Tibial nerve (tissue), 4 donors: ENCODE measurements at regions not wholly inside any gene's neighbourhood (a gene's known extent, or its start where the extent isn't known, plus 50 kb on each side); places are given as distances from the start of the nearest gene placed in this dataset.

Experiments
- DNase-seq, 2 donors: peaks; one replicate each; pipeline ENCODE4 v3.0.0-alpha.2; 2019; ENCODE audit warnings: low spot score in 2 of 2
- H3K27ac ChIP-seq, 4 donors: fragments of 200-600 bp; sonication (generic) in 3 of 4; one replicate each; pipeline ENCODE4 v1.5.1; 2017 to 2019; ENCODE audit warnings: mild to moderate bottlenecking in 1 of 4
- H3K27me3 ChIP-seq, 2 donors: fragments of 200-600 bp; sonication (generic) in 1 of 2; one replicate each; pipeline versions ENCODE4 v1.5.1 to v1.6.0; 2017 to 2019
- H3K36me3 ChIP-seq, 3 donors: fragments of 200-600 bp; sonication (generic); one replicate each; pipeline ENCODE4 v1.5.1; 2018 to 2019
- H3K4me1 ChIP-seq, 4 donors: fragments of 200-600 bp; sonication (generic) in 3 of 4; one replicate each; pipeline ENCODE4 v1.5.1; 2017 to 2019
- H3K4me3 ChIP-seq, 4 donors: fragments of 200-600 bp; sonication (generic) in 3 of 4; one replicate each; pipeline ENCODE4 v1.5.1; 2017 to 2019; ENCODE audit warnings: mild to moderate bottlenecking in 1 of 4, moderate library complexity in 1 of 4
- H3K9me3 ChIP-seq, 4 donors: fragments of 200-600 bp; sonication (generic) in 3 of 4; one replicate each; pipeline ENCODE4 v1.5.1; 2017 to 2019
- CTCF ChIP-seq, 5 experiments: fragments of 200-600 bp in 3 of 5; fragments of 450-650 bp in 2 of 5; sonication (generic) in 3 of 5; IDR thresholded peaks; one replicate each; pipeline ENCODE4 v1.5.1; 2016 to 2019; ENCODE audit warnings: antibody characterized with exemption in 5 of 5, mild to moderate bottlenecking in 3 of 5, moderate library complexity in 2 of 5
- EP300 ChIP-seq, 2 donors: sonication (generic); formaldehyde crosslinking; IDR thresholded peaks; one replicate each; pipeline ENCODE4 v1.6.1; 2017; ENCODE audit warnings: antibody characterized with exemption in 2 of 2, mild to moderate bottlenecking in 1 of 2
- POLR2A ChIP-seq, 2 donors: fragments of 450-650 bp; IDR thresholded peaks; one replicate each; pipeline ENCODE4 v1.6.1; 2017; ENCODE audit warnings: antibody characterized with exemption in 2 of 2, mild to moderate bottlenecking in 2 of 2, moderate library complexity in 2 of 2
- WGBS, 2 donors: methylation state at CpG; one replicate each; pipeline ENCODE4 v1.1.5; 2018; 5-methylcytosine and 5-hydroxymethylcytosine counted together

DNA sequence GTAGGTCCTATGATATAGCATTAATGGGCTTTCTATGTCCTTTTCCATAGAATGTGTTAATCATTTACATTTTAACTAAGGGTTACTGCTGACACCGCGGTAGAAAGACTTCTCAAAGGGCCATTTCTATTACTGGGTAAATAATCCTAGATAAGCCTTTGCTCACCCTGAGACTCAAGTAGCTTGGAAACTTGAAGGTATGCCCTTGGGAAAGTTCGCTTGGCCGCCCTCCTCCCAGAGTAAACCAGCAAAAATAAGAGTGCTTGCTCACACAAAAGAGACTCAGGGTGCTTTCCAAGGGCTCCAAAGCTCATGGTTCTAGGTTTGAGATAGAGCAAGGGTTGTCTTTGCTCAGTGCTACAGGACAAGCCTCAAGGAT is 85.8 kb upstream of the TMPRSS2 start:
- DNase-seq: no peak
- H3K4me1 ChIP-seq: no peaks in the 10 kb centered on the region

DNA sequence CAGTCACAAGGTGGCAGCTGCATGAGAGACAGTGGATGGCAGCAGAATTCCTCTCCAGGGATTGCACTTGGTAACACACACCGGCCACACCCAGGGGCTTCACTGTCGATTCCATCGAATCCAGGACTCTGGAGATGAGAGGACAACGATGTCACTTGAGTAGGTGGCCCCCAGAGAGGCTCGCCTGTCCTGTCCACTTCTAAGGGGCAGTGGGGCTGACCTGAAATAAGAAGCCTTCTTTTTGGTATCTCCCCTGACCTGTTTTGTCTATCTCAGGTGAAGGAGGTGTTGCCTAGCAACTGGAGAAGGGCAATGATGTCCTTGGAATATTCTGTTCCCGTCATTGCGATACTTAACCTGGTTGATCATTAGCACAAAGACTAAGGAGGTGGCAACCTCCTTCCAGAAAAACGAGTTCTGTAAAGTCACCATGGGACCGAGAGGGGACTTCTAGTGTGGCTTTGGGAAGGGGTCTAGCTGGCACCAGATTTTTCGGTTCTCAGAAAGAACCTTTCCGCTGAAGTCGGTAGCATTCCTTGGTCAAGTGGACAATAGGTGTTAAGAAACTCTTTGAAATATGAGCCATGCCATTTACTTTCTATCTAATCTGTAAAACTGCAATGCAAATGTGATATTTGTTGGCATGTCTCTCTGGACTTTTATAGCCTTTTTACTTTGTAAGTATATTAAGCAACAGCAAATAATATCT is 85.2 kb upstream of the TMPRSS2 start:
- Histone ChIP-seq H3K4me3 (no peak overlapping the region), H3K27ac (no peak overlapping the region), H3K36me3 (no peaks in the 10 kb centered on the region), H3K9me3 (peaks cover 0 to 7% (median 0%) of the 10 kb centered on the region in 4 donors), H3K4me1 (no peaks in the 10 kb centered on the region), H3K27me3 (peaks cover 0 to 12% of the 10 kb centered on the region in 2 donors)
- no peak for DNase-seq
- 83 to 84% methylated on average over 12 of the region's 12 CpGs for WGBS, 2 donors
- no peak for TF ChIP-seq CTCF (IDR thresholded peaks at IDR 0.05)
- TF ChIP-seq EP300 (IDR thresholded peaks at IDR 0.05): no peak
- TF ChIP-seq POLR2A (IDR thresholded peaks at IDR 0.05): no peak

More for the DNA sequence above, 85.8 kb upstream of the TMPRSS2 start:
- peaks cover 0 to 2% (median 0%) of the 10 kb centered on the region in 4 donors for H3K9me3 ChIP-seq
- H3K36me3 ChIP-seq: no peaks in the 10 kb centered on the region
- no peak overlapping the region for H3K27ac ChIP-seq
- WGBS, 2 donors: 59 to 90% methylated on average over 4 of the region's 4 CpGs
- H3K27me3 ChIP-seq: peaks cover 0 to 12% of the 10 kb centered on the region in 2 donors
- TF ChIP-seq POLR2A (IDR thresholded peaks at IDR 0.05): no peak
- no peak for TF ChIP-seq EP300 (IDR thresholded peaks at IDR 0.05)
- TF ChIP-seq CTCF (IDR thresholded peaks at IDR 0.05): no peak
- H3K4me3 ChIP-seq: no peak overlapping the region

DNA sequence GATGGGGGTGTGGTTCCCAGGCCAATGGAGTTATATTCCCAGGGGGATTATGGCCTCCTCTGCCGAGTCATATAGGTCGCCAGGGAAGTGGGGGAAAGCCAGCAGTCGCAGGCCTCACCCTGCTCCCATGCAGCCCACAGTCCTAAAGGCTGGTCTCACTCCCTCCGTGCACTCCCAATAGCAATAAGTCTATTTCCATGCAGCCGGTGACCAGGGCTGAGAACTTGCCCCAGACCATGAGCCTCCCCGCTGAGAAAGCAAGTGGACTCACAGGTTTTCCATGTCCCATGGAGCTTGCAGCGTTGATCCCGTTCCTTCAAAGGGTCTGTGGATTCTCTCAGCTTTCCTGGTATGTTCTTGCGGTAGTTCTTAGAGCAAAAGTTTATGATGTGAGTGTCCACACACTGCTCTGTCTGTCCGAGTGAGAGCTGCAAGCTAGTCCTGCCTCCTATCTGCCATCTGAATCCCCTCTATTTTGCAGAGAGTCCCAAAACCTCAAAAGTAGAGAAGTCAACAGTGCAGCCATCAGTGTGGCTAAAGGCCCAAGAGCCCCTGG is 81.7 kb upstream of the TMPRSS2 start:
- H3K9me3 ChIP-seq: peaks cover 0 to 21% (median 0%) of the 10 kb centered on the region in 4 donors
- no peaks in the 10 kb centered on the region for H3K4me1 ChIP-seq
- H3K27me3 ChIP-seq: peaks cover 0 to 6% of the 10 kb centered on the region in 2 donors
- no peak for DNase-seq
- 95 to 96% methylated on average over 10 of the region's 10 CpGs for WGBS, 2 donors
- no peaks in the 10 kb centered on the region for H3K36me3 ChIP-seq
- no peak overlapping the region for H3K27ac ChIP-seq
- no peak overlapping the region for H3K4me3 ChIP-seq
- TF ChIP-seq CTCF (IDR thresholded peaks at IDR 0.05) (no peak), POLR2A (IDR thresholded peaks at IDR 0.05) (no peak), EP300 (IDR thresholded peaks at IDR 0.05) (no peak)

- Histone ChIP-seq H3K27me3 (peaks cover 0 to under 1% of the 10 kb centered on the region in 2 donors), H3K27ac (no peak overlapping the region), H3K4me3 (no peak overlapping the region), H3K4me1 (no peaks in the 10 kb centered on the region), H3K9me3 (peaks cover 0 to 21% (median 0%) of the 10 kb centered on the region in 4 donors), H3K36me3 (no peaks in the 10 kb centered on the region)
- no peak for TF ChIP-seq POLR2A (IDR thresholded peaks at IDR 0.05)
- TF ChIP-seq EP300 (IDR thresholded peaks at IDR 0.05): no peak
- no peak for TF ChIP-seq CTCF (IDR thresholded peaks at IDR 0.05)
- DNase-seq: no peak
- 89 to 100% methylated on average over 1 to 2 of the region's 2 CpGs for WGBS, 2 donors
Observed at GRCh38 chr21:41589131-41589530, 81.2 kb upstream of the TMPRSS2 start.

GRCh38 chr21:41585199-41585994 is 77.4 kb upstream of the TMPRSS2 start:
- TF ChIP-seq POLR2A (IDR thresholded peaks at IDR 0.05) (no peak), CTCF (IDR thresholded peaks at IDR 0.05) (no peak), EP300 (IDR thresholded peaks at IDR 0.05) (no peak)
- DNase-seq: no peak
- H3K4me1 ChIP-seq: no peaks in the 10 kb centered on the region
- WGBS, 2 donors: 87% methylated on average over 14 of the region's 14 CpGs
- no peaks in the 10 kb centered on the region for H3K36me3 ChIP-seq
- H3K4me3 ChIP-seq: no peak overlapping the region
- H3K27me3 ChIP-seq: no peaks in the 10 kb centered on the region
- H3K27ac ChIP-seq: no peak overlapping the region
- H3K9me3 ChIP-seq: peaks cover 0 to 21% (median 0%) of the 10 kb centered on the region in 4 donors
